ENCODE measurements at regions not wholly inside any gene's neighbourhood (a gene's known extent, or its start where the extent isn't known, plus 50 kb on each side); places are given as distances from the start of the nearest gene placed in this dataset.

- TF ChIP-seq MAFK (IDR thresholded peaks at IDR 0.05; ENCODE audit: low read depth, low read length) (no peak), JUN (IDR thresholded peaks at IDR 0.05; ENCODE audit: low read depth, low read length) (no peak), PHF8 (conservative IDR thresholded peaks at IDR 0.05; ENCODE audit: low read depth, low read length) (no peak), SP4 (IDR thresholded peaks at IDR 0.05; ENCODE audit: low read length) (no peak), POLR2A (IDR thresholded peaks at IDR 0.05; ENCODE audit: control extremely low read depth in 1 of 2, low read depth in 2 of 2, low read length in 2 of 2) (no peak), SIRT6 (IDR thresholded peaks at IDR 0.05; ENCODE audit: low read length) (no peak), HDAC6 (IDR thresholded peaks at IDR 0.05; ENCODE audit: low read depth, low read length) (no peak), CEBPB (IDR thresholded peaks at IDR 0.05; ENCODE audit: low read depth, low read length) (no peak), SRF (IDR thresholded peaks at IDR 0.05; ENCODE audit: low read depth, low read length) (no peak)
Observed at GRCh38 chr15:70225416-70225815, 127.7 kb upstream of the TLE3 start (continued).

Measured in H1 (cell line).